PC-9 (cell line): ENCODE measurements at regions not wholly inside any gene's neighbourhood (a gene's known extent, or its start where the extent isn't known, plus 50 kb on each side); places are given as distances from the start of the nearest gene placed in this dataset.

Experiments
- BruUV-seq: library from RNA; stranded (reverse); fragments of 400-500 nt; replicated peaks from 2 replicates; lab custom pipeline; 2021; lab: Mats Ljungman, UMichigan
- CTCF ChIA-PET: fragments of 300-600 bp; sonication (Branson Sonifier 250); formaldehyde crosslinking; loops from one replicate; lab custom pipeline; 2022; ENCODE audit warnings: antibody characterized with exemption; lab: Charles Lee
- POLR2A ChIA-PET: fragments of 300-600 bp; sonication (Branson Sonifier 250); formaldehyde crosslinking; loops from one replicate; lab custom pipeline; 2022; ENCODE audit warnings: antibody characterized with exemption; ENCODE audit not compliant: unreplicated experiment; lab: Charles Lee
- DNase-seq, 2 experiments: peaks; one replicate each; pipeline versions ENCODE4 v3.0.0 to v3.0.0-alpha.2; 2015 to 2022; ENCODE audit warnings: mixed read lengths in 1 of 2
- H2AFZ ChIP-seq: fragments of 200-600 bp; sonication (generic); 2 replicates; pipeline ENCODE4 v1.8.1; 2017; ENCODE audit warnings: antibody characterized with exemption
- H3F3A ChIP-seq: fragments of 200-600 bp; sonication (generic); 2 replicates; pipeline ENCODE4 v1.8.1; 2017; ENCODE audit warnings: antibody characterized with exemption, mild to moderate bottlenecking, low read depth; ENCODE audit not compliant: insufficient read depth
- H3K27ac ChIP-seq: fragments of 200-600 bp; sonication (generic); 2 replicates; pipeline ENCODE4 v1.6.1; 2016; ENCODE audit warnings: mixed run types
- H3K27me3 ChIP-seq: fragments of 200-600 bp; sonication (generic); 2 replicates; pipeline ENCODE4 v1.6.1; 2016; ENCODE audit warnings: low read depth, mixed run types; ENCODE audit not compliant: insufficient read depth
- H3K36me3 ChIP-seq: fragments of 200-600 bp; sonication (generic); 2 replicates; pipeline ENCODE4 v1.6.1; 2016; ENCODE audit warnings: low read depth, mixed run types
- H3K4me1 ChIP-seq: fragments of 200-600 bp; sonication (generic); replicated peaks from 2 replicates; pipeline ENCODE4 v1.6.1; 2016; ENCODE audit warnings: mixed run types; ENCODE audit not compliant: insufficient read depth
- H3K4me2 ChIP-seq: fragments of 200-600 bp; sonication (generic); 2 replicates; pipeline ENCODE4 v1.6.1; 2017; ENCODE audit warnings: mixed run types
- H3K4me3 ChIP-seq: fragments of 200-600 bp; sonication (generic); 2 replicates; pipeline ENCODE4 v1.6.1; 2016; ENCODE audit warnings: mixed run types
- H3K79me2 ChIP-seq: fragments of 200-600 bp; sonication (generic); 2 replicates; pipeline ENCODE4 v1.6.1; 2017; ENCODE audit warnings: low read depth, mixed run types
- H3K9me2 ChIP-seq: fragments of 200-600 bp; sonication (generic); 2 replicates; pipeline ENCODE4 v1.8.1; 2017; ENCODE audit warnings: mild to moderate bottlenecking; ENCODE audit not compliant: insufficient read depth
- H3K9me3 ChIP-seq: fragments of 200-600 bp; sonication (generic); 2 replicates; pipeline ENCODE4 v1.8.1; 2016; ENCODE audit warnings: low read depth; ENCODE audit not compliant: insufficient read depth
- H4K20me1 ChIP-seq: fragments of 200-600 bp; sonication (generic); 2 replicates; pipeline ENCODE4 v1.8.1; 2017; ENCODE audit not compliant: insufficient read depth
- EZH2 ChIP-seq: fragments of 200-600 bp; sonication (generic); IDR thresholded peaks from 2 replicates; pipeline ENCODE4 v1.8.0; 2017; ENCODE audit warnings: antibody characterized with exemption, low read depth
- intact Hi-C: fragments of 100-400 bp; cut with micrococcal nuclease; formaldehyde crosslinking; loops from one replicate; pipeline ENCODE4 v1.10.0; 2022; ENCODE audit not compliant: unreplicated experiment
- TF ChIP-seq, protein P1 (sequence below): fragments of 200-600 bp; sonication (generic); conservative IDR thresholded peaks from 2 replicates; pipeline ENCODE4 v1.6.1; 2017; ENCODE audit warnings: mixed run types, antibody characterized with exemption, mild to moderate bottlenecking, moderate library complexity

DNA sequence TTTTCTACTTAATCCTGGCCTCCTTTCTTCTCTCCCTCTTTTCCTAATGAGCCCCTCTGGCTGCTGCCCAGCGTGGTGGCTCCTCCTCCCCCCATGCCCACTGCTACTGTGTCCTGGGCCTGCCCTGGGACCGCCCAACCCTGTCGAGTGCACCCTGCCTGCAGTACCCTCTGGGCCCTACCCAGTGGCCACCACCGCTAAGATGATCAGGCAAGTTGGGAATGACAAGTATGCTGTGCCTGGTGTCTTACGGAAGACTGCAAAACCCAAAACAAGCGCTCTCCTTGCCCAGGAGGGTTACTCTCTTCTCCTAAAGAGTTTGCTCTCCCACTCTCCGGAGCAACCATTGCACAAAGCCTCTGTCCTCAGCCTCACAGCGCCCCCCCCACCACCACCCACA lies 273.7 kb downstream of the SYK start:
- no peaks in the 10 kb centered on the region for H3K79me2 ChIP-seq
- no peak overlapping the region for H3K27ac ChIP-seq
- H3K4me1 ChIP-seq: peaks cover 23% of the 10 kb centered on the region
- H2AFZ ChIP-seq: no peak overlapping the region
- H3K4me3 ChIP-seq: no peak overlapping the region
- no peak overlapping the region for H3K4me2 ChIP-seq
- peaks cover 28% of the 10 kb centered on the region for H3F3A ChIP-seq
- H3K27me3 ChIP-seq: no peaks in the 10 kb centered on the region
- TF ChIP-seq EZH2: no peak
- TF ChIP-seq, protein P1, sequence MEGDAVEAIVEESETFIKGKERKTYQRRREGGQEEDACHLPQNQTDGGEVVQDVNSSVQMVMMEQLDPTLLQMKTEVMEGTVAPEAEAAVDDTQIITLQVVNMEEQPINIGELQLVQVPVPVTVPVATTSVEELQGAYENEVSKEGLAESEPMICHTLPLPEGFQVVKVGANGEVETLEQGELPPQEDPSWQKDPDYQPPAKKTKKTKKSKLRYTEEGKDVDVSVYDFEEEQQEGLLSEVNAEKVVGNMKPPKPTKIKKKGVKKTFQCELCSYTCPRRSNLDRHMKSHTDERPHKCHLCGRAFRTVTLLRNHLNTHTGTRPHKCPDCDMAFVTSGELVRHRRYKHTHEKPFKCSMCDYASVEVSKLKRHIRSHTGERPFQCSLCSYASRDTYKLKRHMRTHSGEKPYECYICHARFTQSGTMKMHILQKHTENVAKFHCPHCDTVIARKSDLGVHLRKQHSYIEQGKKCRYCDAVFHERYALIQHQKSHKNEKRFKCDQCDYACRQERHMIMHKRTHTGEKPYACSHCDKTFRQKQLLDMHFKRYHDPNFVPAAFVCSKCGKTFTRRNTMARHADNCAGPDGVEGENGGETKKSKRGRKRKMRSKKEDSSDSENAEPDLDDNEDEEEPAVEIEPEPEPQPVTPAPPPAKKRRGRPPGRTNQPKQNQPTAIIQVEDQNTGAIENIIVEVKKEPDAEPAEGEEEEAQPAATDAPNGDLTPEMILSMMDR: no peak
- no TSS peak for BruUV-seq
- CTCF ChIA-PET: no interaction called here
- intact Hi-C loops: no loop called here
- H3K9me3 ChIP-seq: no peaks in the 10 kb centered on the region
- no peaks in the 10 kb centered on the region for H4K20me1 ChIP-seq
- no peak for DNase-seq
- no peaks in the 10 kb centered on the region for H3K36me3 ChIP-seq
- H3K9me2 ChIP-seq: no peaks in the 10 kb centered on the region
- POLR2A ChIA-PET: no interaction called here

DNA sequence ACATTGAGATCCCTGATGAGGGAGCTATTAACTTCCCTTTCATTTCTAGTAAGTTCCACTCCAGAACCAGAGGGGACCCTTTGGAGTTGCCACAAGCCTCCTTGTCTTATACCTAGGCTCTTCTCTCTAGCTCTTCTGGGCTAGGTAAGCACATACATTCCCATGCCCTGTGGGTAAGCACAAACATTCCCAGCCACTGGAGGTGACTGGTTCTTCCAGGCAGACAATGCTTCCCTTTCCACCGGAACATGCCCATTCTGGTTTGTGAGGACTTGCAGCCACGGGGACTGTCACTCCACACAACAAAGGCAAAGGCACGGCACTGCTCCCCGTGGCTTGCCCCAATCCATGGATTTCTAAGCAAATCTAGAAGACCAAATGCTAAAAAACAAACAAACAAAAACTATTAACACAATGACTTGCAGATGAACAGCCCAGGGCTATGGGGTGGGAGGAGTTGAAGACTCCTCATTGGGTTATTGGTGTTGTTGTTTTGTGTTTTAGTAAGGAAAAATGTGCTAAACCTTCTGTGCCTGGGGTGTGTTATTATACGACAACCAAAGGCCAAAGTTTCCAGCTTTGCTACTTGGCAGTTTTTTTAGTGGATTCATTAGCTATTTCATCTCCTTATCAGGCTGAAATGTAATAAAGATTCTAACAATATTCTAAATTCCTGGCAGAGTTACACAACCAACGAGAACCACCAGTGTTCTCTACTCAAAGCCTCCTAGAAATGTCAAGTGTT lies 276.2 kb downstream of the SYK start:
- Histone ChIP-seq H3K9me2 (no peaks in the 10 kb centered on the region), H3K4me1 (peaks cover under 1% of the 10 kb centered on the region; the same call in 1 of the 2 replicates), H3K27ac (no peak overlapping the region), H3K36me3 (no peaks in the 10 kb centered on the region), H2AFZ (no peak overlapping the region), H3K9me3 (no peaks in the 10 kb centered on the region), H3K4me3 (no peak overlapping the region), H3K27me3 (no peaks in the 10 kb centered on the region), H3K4me2 (no peak overlapping the region), H4K20me1 (no peaks in the 10 kb centered on the region), H3F3A (peaks cover 3% of the 10 kb centered on the region; the same call in 1 of the 2 replicates), H3K79me2 (no peaks in the 10 kb centered on the region)
- intact Hi-C loops: no loop called here
- CTCF ChIA-PET: interaction anchor here (0.6 kb wide), 1 partner anchor 358 kb away, joined by 3 read pairs; no protein-coding TSS in a partner anchor
- POLR2A ChIA-PET: no interaction called here
- no peak for DNase-seq
- TF ChIP-seq, protein P1: no peak
- no peak for TF ChIP-seq EZH2
- BruUV-seq: no TSS peak

DNA sequence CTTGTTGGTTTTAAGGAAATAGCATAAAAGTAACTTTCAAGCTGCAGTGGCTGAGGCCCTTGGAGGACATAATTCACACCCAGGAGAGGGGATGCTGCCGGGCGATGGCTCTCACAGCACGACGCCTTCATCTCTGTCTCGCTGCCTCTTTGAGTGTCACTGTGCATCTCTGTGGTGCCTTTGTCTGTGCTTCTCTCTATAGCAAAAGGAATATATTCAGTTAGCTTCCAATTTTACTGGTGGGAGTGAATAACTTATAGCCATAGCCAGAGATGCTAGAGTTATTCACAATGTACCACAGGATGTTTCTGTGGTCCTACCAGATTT lies 276.7 kb downstream of the SYK start:
- Histone ChIP-seq H3K27ac (no peak overlapping the region), H3K9me2 (no peaks in the 10 kb centered on the region), H3K27me3 (no peaks in the 10 kb centered on the region), H2AFZ (no peak overlapping the region), H3K36me3 (no peaks in the 10 kb centered on the region), H3K79me2 (no peaks in the 10 kb centered on the region), H4K20me1 (no peaks in the 10 kb centered on the region), H3K4me2 (no peak overlapping the region), H3K4me3 (no peak overlapping the region), H3F3A (no peaks in the 10 kb centered on the region), H3K4me1 (no peaks in the 10 kb centered on the region), H3K9me3 (no peaks in the 10 kb centered on the region)
- no TSS peak for BruUV-seq
- ChIA-PET CTCF (no interaction called here), POLR2A (no interaction called here)
- no peak for DNase-seq
- intact Hi-C loops: no loop called here
- TF ChIP-seq, protein P1: no peak
- no peak for TF ChIP-seq EZH2
